Small intestine (tissue), 7 donors: ENCODE measurements at regions not wholly inside any gene's neighbourhood (a gene's known extent, or its start where the extent isn't known, plus 50 kb on each side); places are given as distances from the start of the nearest gene placed in this dataset.

Source experiments
- DNase-seq, 2 donors: peaks; one replicate each; pipeline versions ENCODE4 v3.0.0 to v3.0.0-alpha.2; 2013
- FAIRE-seq: peaks from 2 replicates; lab custom pipeline; 2012; peaks lifted over from hg19 to GRCh38; lab: Jason Lieb, UNC
- H3K27ac ChIP-seq, 3 donors: one replicate each; pipeline ENCODE4 v1.5.1; 2013; ENCODE audit warnings: low read length in 2 of 3, mild to moderate bottlenecking in 2 of 3, control low read depth in 1 of 3, inconsistent platforms in 1 of 3, low read depth in 1 of 3, moderate library complexity in 1 of 3
- H3K27me3 ChIP-seq, 3 donors: one replicate each; pipeline ENCODE4 v1.6.1; 2013; ENCODE audit warnings: low read length in 3 of 3, inconsistent platforms in 1 of 3; ENCODE audit not compliant: control insufficient read depth in 3 of 3, insufficient read depth in 3 of 3
- H3K36me3 ChIP-seq, 3 donors: one replicate each; pipeline ENCODE4 v1.6.1; 2013; ENCODE audit warnings: low read length in 3 of 3, inconsistent platforms in 1 of 3, low read depth in 1 of 3, mild to moderate bottlenecking in 1 of 3, moderate library complexity in 1 of 3; ENCODE audit not compliant: control insufficient read depth in 3 of 3, insufficient read depth in 2 of 3
- H3K4me1 ChIP-seq, 3 donors: one replicate each; pipeline ENCODE4 v1.6.1; 2013; ENCODE audit warnings: low read length in 2 of 3, inconsistent platforms in 1 of 3, low read depth in 1 of 3, mild to moderate bottlenecking in 1 of 3, moderate library complexity in 1 of 3; ENCODE audit not compliant: control insufficient read depth in 3 of 3, insufficient read depth in 2 of 3
- H3K4me3 ChIP-seq, 3 donors: one replicate each; pipeline ENCODE4 v1.5.1; 2013; ENCODE audit warnings: low read length in 3 of 3, control low read depth in 1 of 3, inconsistent platforms in 1 of 3, low read depth in 1 of 3, mild to moderate bottlenecking in 1 of 3, moderate library complexity in 1 of 3
- H3K9me3 ChIP-seq, 2 donors: one replicate each; pipeline ENCODE4 v1.6.1; 2013; ENCODE audit warnings: low read depth in 1 of 2, low read length in 1 of 2; ENCODE audit not compliant: control insufficient read depth in 2 of 2, insufficient read depth in 1 of 2
- WGBS, 3 donors: extraction: QIAGEN DNeasy Blood & Tissue Kit; methylation state at CpG; one replicate each; pipeline ENCODE4 v1.1.7; 2013; 5-methylcytosine and 5-hydroxymethylcytosine counted together
- donor health status: healthy with polysubstance abuse.
- donor health status: control.
- donor health status: control.
- donor health status: Bipolar disorder and iron deficiency.
- donor health status: healthy.

GRCh38 chr5:17383526-17383925 lies 114.5 kb upstream of the TAF11L2 start:
- H3K9me3 ChIP-seq: no peaks in the 10 kb centered on the region
- no peak overlapping the region for H3K4me3 ChIP-seq
- no peak for DNase-seq
- H3K27ac ChIP-seq: no peak overlapping the region
- no peaks in the 10 kb centered on the region for H3K4me1 ChIP-seq
- no peaks in the 10 kb centered on the region for H3K27me3 ChIP-seq
- no peaks in the 10 kb centered on the region for H3K36me3 ChIP-seq
- no peak for FAIRE-seq
- 55 to 60% (median 55%) methylated on average over 3 of the region's 3 CpGs for WGBS, 3 donors

DNA sequence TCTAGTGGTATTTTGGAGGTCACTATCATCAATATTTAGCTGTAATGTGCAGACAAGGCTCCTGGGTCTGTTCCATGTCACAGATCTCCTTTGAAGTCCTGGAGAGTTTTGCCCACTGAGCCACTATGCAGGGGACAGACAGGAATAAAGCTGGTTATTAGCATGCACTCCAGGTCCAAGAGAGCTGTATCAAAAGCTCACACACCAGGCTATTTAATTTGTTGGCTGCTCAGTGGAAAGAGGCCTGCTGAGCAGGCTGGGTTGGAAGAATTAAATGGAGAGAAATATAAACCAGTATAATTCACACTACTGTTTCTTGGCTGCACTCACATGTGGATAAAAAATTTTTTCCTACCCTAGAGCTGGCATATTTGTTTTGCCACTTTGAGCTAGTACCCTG lies 113.8 kb upstream of the TAF11L2 start:
- no peaks in the 10 kb centered on the region for H3K36me3 ChIP-seq
- H3K27me3 ChIP-seq: no peaks in the 10 kb centered on the region
- no peak overlapping the region for H3K4me3 ChIP-seq
- no peaks in the 10 kb centered on the region for H3K4me1 ChIP-seq
- FAIRE-seq (no peak), DNase-seq (no peak)
- no peak overlapping the region for H3K27ac ChIP-seq
- no peaks in the 10 kb centered on the region for H3K9me3 ChIP-seq

- no peak overlapping the region for H3K27ac ChIP-seq
- no peaks in the 10 kb centered on the region for H3K9me3 ChIP-seq
- H3K4me3 ChIP-seq: no peak overlapping the region
- FAIRE-seq (no peak), DNase-seq (no peak)
- no peaks in the 10 kb centered on the region for H3K4me1 ChIP-seq
- 88 to 96% (median 93%) methylated on average over 1 of the region's 1 CpG for WGBS, 3 donors
- H3K36me3 ChIP-seq: no peaks in the 10 kb centered on the region
- H3K27me3 ChIP-seq: no peaks in the 10 kb centered on the region
Measured at GRCh38 chr5:17388717-17389116, 109.3 kb upstream of the TAF11L2 start.

DNA sequence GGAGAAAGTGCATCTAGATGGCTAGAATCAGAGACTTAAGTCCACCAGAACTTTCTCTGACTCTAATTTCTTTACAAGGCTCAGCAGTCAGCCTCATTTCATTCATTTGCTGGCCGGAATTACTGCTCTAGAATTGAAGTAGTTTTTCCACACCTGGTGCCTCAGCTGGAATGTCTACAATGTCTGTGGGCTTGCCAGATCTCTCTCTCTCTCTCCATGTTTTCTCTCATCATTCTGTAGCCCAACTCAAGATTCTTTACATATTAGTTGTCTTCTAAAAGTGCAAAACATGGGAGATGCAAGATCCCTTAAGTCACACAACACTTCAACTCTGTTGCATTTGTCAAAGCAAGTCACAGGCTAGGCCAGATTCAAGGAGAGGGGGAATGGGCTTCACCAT lies 103.9 kb upstream of the TAF11L2 start:
- Histone ChIP-seq H3K9me3 (no peaks in the 10 kb centered on the region), H3K4me1 (peaks cover 0 to 2% (median 0%) of the 10 kb centered on the region in 3 donors), H3K4me3 (no peak overlapping the region), H3K27me3 (no peaks in the 10 kb centered on the region), H3K36me3 (no peaks in the 10 kb centered on the region), H3K27ac (no peak overlapping the region)
- FAIRE-seq (no peak), DNase-seq (no peak)
- WGBS, 3 donors: 73 to 83% (median 78%) methylated on average over 1 of the region's 1 CpG

DNA sequence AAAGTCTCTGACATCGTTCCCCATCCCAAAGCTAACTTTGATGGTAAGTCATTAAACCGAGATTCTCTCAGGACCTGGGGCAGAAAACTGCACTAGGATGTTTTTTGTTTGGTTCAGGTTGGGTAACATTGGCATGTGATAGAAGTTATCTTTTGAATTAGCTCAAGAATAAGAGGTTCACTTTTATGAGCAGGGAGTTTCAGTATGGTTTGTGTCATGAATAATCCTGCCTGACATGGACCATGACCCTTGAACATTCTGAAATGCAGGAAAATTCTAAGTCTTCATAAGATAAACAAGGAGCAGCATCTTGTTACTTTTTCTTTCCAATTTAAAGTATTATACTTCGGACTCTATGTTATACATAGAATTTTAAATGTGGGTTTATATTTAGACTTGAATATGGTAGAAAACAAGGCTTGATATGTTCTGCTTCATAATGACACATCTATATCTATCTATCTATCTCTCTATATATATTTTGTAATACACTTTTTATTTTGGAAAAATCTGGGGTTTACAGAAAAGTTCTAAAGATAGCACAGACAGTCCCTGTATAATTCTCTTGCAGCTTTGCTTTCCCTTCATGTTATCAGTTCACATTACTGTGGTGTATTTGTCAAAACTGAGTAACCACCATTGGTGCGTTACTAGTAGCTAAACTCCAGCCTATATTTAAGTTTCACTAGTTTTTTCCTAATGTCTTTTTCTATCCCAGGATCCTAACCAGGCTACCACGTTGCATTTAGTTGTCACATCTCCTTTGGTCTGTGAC lies 102.7 kb upstream of the TAF11L2 start:
- Histone ChIP-seq H3K27me3 (peaks cover 0 to 2% (median 0%) of the 10 kb centered on the region in 3 donors), H3K9me3 (no peaks in the 10 kb centered on the region), H3K4me1 (peaks cover 0 to 2% (median 0%) of the 10 kb centered on the region in 3 donors), H3K27ac (no peak overlapping the region), H3K4me3 (no peak overlapping the region), H3K36me3 (no peaks in the 10 kb centered on the region)
- 60 to 66% (median 62%) methylated on average over 5 of the region's 5 CpGs for WGBS, 3 donors
- FAIRE-seq (no peak), DNase-seq (no peak)

DNA sequence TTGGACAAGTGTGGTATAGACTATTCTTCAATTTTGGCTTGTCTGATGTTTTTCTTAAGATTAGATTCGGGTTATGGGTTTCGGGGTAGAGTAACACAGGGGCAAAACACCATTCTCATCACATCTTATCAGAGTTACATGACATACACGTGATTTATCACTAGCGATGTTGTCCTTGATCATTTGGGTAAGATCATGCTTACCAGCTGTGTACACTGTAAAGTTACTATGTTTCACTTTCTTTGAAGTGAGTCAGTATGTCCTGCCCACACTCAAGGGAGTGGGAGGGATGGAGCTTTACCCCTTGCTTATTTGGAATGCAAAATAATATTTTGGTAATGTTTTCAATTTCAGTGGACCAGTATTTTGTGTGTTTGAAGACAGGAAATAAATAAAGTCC lies 101.8 kb upstream of the TAF11L2 start:
- Histone ChIP-seq H3K4me3 (no peak overlapping the region), H3K36me3 (no peaks in the 10 kb centered on the region), H3K4me1 (peaks cover 0 to 2% (median 0%) of the 10 kb centered on the region in 3 donors), H3K27ac (no peak overlapping the region), H3K27me3 (peaks cover 0 to 2% (median 0%) of the 10 kb centered on the region in 3 donors), H3K9me3 (no peaks in the 10 kb centered on the region)
- 55 to 74% (median 61%) methylated on average over 4 of the region's 4 CpGs for WGBS, 3 donors
- FAIRE-seq (no peak), DNase-seq (no peak)

GRCh38 chr5:17398431-17398830 lies 99.6 kb upstream of the TAF11L2 start:
- Histone ChIP-seq H3K27me3 (peaks cover 0 to 7% (median 0%) of the 10 kb centered on the region in 3 donors), H3K4me3 (no peak overlapping the region), H3K36me3 (no peaks in the 10 kb centered on the region), H3K4me1 (peaks cover 0 to 2% (median 0%) of the 10 kb centered on the region in 3 donors), H3K27ac (no peak overlapping the region), H3K9me3 (no peaks in the 10 kb centered on the region)
- DNase-seq: no peak
- FAIRE-seq: no peak
- WGBS, 3 donors: 31 to 32% (median 32%) methylated on average over 4 of the region's 4 CpGs

GRCh38 chr5:17398866-17399835 lies 98.9 kb upstream of the TAF11L2 start:
- no peaks in the 10 kb centered on the region for H3K36me3 ChIP-seq
- WGBS, 3 donors: 74 to 78% (median 77%) methylated on average over 7 of the region's 7 CpGs
- DNase-seq (no peak), FAIRE-seq (no peak)
- H3K27me3 ChIP-seq: peaks cover 0 to 7% (median 0%) of the 10 kb centered on the region in 3 donors
- no peak overlapping the region for H3K27ac ChIP-seq
- peaks cover 0 to 2% (median 0%) of the 10 kb centered on the region in 3 donors for H3K4me1 ChIP-seq
- no peaks in the 10 kb centered on the region for H3K9me3 ChIP-seq
- H3K4me3 ChIP-seq: no peak overlapping the region
